Neural cell (in vitro differentiated cells): ENCODE measurements at regions not wholly inside any gene's neighbourhood (a gene's known extent, or its start where the extent isn't known, plus 50 kb on each side); places are given as distances from the start of the nearest gene placed in this dataset.
"Not testable (repeated sequence)": the region's sequence is repeated elsewhere in the genome, so short reads cannot be mapped to it uniquely, and the experiment has no call there.

Experiments
- H2AFZ ChIP-seq: fragments of 200-600, 300-800 bp; sonication (generic), shearing (Covaris generic); 2 replicates; pipeline ENCODE4 v1.6.0; 2014; ENCODE audit warnings: low read depth, mild to moderate bottlenecking, antibody characterized with exemption, low read length, moderate library complexity
- H3F3A ChIP-seq: fragments of 200-600 bp; shearing (Covaris generic); 2 replicates; pipeline ENCODE4 v1.6.1; 2016; ENCODE audit warnings: mild to moderate bottlenecking, moderate library complexity, mixed read lengths, antibody characterized with exemption, low read length; ENCODE audit not compliant: insufficient read depth, poor library complexity, severe bottlenecking
- H3K27ac ChIP-seq: fragments of 200-600, 300-800 bp; sonication (generic), shearing (Covaris generic); 2 replicates; pipeline ENCODE4 v1.5.1; 2014; ENCODE audit warnings: mild to moderate bottlenecking, low read length, moderate library complexity
- H3K27me3 ChIP-seq: fragments of 300-800, 200-600 bp; sonication (generic), shearing (Covaris generic); 2 replicates; pipeline ENCODE4 v1.6.0; 2014; ENCODE audit warnings: mild to moderate bottlenecking, low read depth, low read length, moderate library complexity; ENCODE audit not compliant: insufficient read depth
- H3K36me3 ChIP-seq: fragments of 300-800, 200-600 bp; sonication (generic), shearing (Covaris generic); 2 replicates; pipeline ENCODE4 v1.5.1; 2014; ENCODE audit warnings: mild to moderate bottlenecking, antibody characterized with exemption, low read length, moderate library complexity; ENCODE audit not compliant: insufficient read depth
- H3K4me2 ChIP-seq: fragments of 300-800, 200-600 bp; sonication (generic), shearing (Covaris generic); 2 replicates; pipeline ENCODE4 v1.6.0; 2014; ENCODE audit warnings: mild to moderate bottlenecking, low read length
- H3K4me3 ChIP-seq: fragments of 300-800, 200-600 bp; sonication (generic), shearing (Covaris generic); 2 replicates; pipeline ENCODE4 v1.5.1; 2014; ENCODE audit warnings: mild to moderate bottlenecking, low read length, moderate library complexity
- H3K79me2 ChIP-seq: fragments of 200-600 bp; shearing (Covaris generic); replicated peaks from 2 replicates; pipeline ENCODE4 v1.6.0; 2014; ENCODE audit warnings: mild to moderate bottlenecking, low read length, moderate library complexity; ENCODE audit not compliant: insufficient read depth
- H3K9ac ChIP-seq: fragments of 300-800, 200-600 bp; sonication (generic), shearing (Covaris generic); 2 replicates; pipeline ENCODE4 v1.6.1; 2016; ENCODE audit warnings: mild to moderate bottlenecking, low read length, mixed read lengths
- H3K9me2 ChIP-seq: fragments of 200-600 bp; shearing (Covaris generic); 2 replicates; pipeline ENCODE4 v1.6.1; 2016; ENCODE audit warnings: mild to moderate bottlenecking, low read length, mixed read lengths; ENCODE audit not compliant: insufficient read depth
- H3K9me3 ChIP-seq: fragments of 200-600, 300-800 bp; sonication (generic), shearing (Covaris generic); 2 replicates; pipeline ENCODE4 v1.6.1; 2016; ENCODE audit warnings: mild to moderate bottlenecking, mixed run types, low read length, moderate library complexity, mixed read lengths
- H4K20me1 ChIP-seq: fragments of 200-600 bp; shearing (Covaris generic); 2 replicates; pipeline ENCODE4 v1.6.1; 2016; ENCODE audit warnings: mild to moderate bottlenecking, mixed run types; ENCODE audit not compliant: insufficient read depth
- EP300 ChIP-seq: fragments of 450-650 bp; conservative IDR thresholded peaks from 2 replicates; pipeline ENCODE4 v1.6.1; 2014; ENCODE audit warnings: antibody characterized with exemption, mild to moderate bottlenecking, moderate library complexity; ENCODE audit not compliant: poor library complexity, severe bottlenecking
- EZH2 ChIP-seq: fragments of 200-600, 300-800 bp; shearing (Covaris generic), sonication (generic); IDR thresholded peaks from 2 replicates; pipeline ENCODE4 v1.6.1; 2014; ENCODE audit warnings: antibody characterized with exemption, low read length, borderline replicate concordance, mild to moderate bottlenecking; ENCODE audit not compliant: insufficient read depth, poor library complexity, severe bottlenecking
- POLR2AphosphoS5 ChIP-seq: IDR thresholded peaks from 2 replicates; pipeline ENCODE4 v1.6.1; 2012
- REST ChIP-seq: IDR thresholded peaks from 2 replicates; pipeline ENCODE4 v1.6.1; 2012; ENCODE audit warnings: borderline replicate concordance
- TAF1 ChIP-seq: IDR thresholded peaks from 2 replicates; pipeline ENCODE4 v1.6.1; 2012; ENCODE audit warnings: low read depth
- TF ChIP-seq, protein P1 (sequence below): fragments of 450-650 bp; IDR thresholded peaks from 2 replicates; pipeline ENCODE4 v1.5.1; 2014; ENCODE audit warnings: antibody characterized with exemption, mild to moderate bottlenecking, moderate library complexity; ENCODE audit not compliant: poor library complexity, severe bottlenecking

DNA sequence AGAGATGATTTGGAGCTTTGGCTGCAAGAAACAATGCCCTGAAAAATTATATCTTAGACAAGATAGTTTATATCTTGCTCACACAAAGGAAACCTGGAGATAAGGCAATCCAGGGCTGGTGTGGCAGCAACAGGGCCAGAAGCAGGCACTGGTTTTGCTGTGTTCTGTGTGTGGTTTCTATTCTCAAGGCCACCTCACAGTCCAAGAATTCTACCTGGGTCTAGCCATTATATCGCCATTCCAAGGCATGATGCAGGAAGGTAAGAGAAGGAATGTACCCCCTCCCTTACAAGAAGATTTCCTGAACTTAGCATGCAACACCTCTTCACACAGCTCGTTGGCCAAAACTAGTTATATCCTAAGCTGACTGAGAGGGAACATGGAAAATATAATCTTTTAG, 74.5 kb upstream of the MEGF10 start:
- Histone ChIP-seq H3K9me2 (no peaks in the 10 kb centered on the region), H3K79me2 (no peaks in the 10 kb centered on the region), H3K4me2 (no peak overlapping the region), H3K9me3 (no peaks in the 10 kb centered on the region), H3K9ac (no peak overlapping the region), H3K36me3 (no peaks in the 10 kb centered on the region), H2AFZ (no peak overlapping the region), H3F3A (no peaks in the 10 kb centered on the region), H4K20me1 (no peaks in the 10 kb centered on the region), H3K27me3 (no peaks in the 10 kb centered on the region), H3K4me3 (no peak overlapping the region), H3K27ac (no peak overlapping the region)
- TF ChIP-seq, protein P1, sequence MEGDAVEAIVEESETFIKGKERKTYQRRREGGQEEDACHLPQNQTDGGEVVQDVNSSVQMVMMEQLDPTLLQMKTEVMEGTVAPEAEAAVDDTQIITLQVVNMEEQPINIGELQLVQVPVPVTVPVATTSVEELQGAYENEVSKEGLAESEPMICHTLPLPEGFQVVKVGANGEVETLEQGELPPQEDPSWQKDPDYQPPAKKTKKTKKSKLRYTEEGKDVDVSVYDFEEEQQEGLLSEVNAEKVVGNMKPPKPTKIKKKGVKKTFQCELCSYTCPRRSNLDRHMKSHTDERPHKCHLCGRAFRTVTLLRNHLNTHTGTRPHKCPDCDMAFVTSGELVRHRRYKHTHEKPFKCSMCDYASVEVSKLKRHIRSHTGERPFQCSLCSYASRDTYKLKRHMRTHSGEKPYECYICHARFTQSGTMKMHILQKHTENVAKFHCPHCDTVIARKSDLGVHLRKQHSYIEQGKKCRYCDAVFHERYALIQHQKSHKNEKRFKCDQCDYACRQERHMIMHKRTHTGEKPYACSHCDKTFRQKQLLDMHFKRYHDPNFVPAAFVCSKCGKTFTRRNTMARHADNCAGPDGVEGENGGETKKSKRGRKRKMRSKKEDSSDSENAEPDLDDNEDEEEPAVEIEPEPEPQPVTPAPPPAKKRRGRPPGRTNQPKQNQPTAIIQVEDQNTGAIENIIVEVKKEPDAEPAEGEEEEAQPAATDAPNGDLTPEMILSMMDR: no peak
- TF ChIP-seq REST (no peak), EZH2 (no peak), EP300 (no peak)

GRCh38 chr5:127216898-127217675, 73.5 kb upstream of the MEGF10 start:
- no peak for TF ChIP-seq EP300
- no peak for TF ChIP-seq POLR2AphosphoS5
- no peak for TF ChIP-seq TAF1
- Histone ChIP-seq H3K9me2 (no peaks in the 10 kb centered on the region), H3F3A (no peaks in the 10 kb centered on the region), H2AFZ (no peak overlapping the region), H3K36me3 (no peaks in the 10 kb centered on the region), H3K27me3 (no peaks in the 10 kb centered on the region), H3K27ac (no peak overlapping the region), H4K20me1 (no peaks in the 10 kb centered on the region), H3K9me3 (no peaks in the 10 kb centered on the region), H3K4me3 (no peak overlapping the region), H3K79me2 (no peaks in the 10 kb centered on the region), H3K9ac (no peak overlapping the region), H3K4me2 (no peak overlapping the region)

GRCh38 chr5:127221936-127222335, 68.7 kb upstream of the MEGF10 start:
- not testable (repeated sequence) for H3K27me3 ChIP-seq, H3K4me3 ChIP-seq, H4K20me1 ChIP-seq, H2AFZ ChIP-seq, H3K79me2 ChIP-seq, H3K9me2 ChIP-seq, H3K9me3 ChIP-seq, H3K9ac ChIP-seq, H3K27ac ChIP-seq, H3K36me3 ChIP-seq, H3K4me2 ChIP-seq, H3F3A ChIP-seq

- not testable (repeated sequence) for H3K79me2 ChIP-seq, H3K9me2 ChIP-seq, H3K4me3 ChIP-seq, H3K9ac ChIP-seq, H3K27me3 ChIP-seq, H2AFZ ChIP-seq, H3K4me2 ChIP-seq, H4K20me1 ChIP-seq, H3K36me3 ChIP-seq, H3F3A ChIP-seq, H3K27ac ChIP-seq, H3K9me3 ChIP-seq
Measured at GRCh38 chr5:127222571-127223156, 67.9 kb upstream of the MEGF10 start.
